SK-N-MC (cell line): ENCODE measurements at regions not wholly inside any gene's neighbourhood (a gene's known extent, or its start where the extent isn't known, plus 50 kb on each side); places are given as distances from the start of the nearest gene placed in this dataset.

Experiments
- EZH2 ChIP-seq: fragments of 200-600 bp; sonication (generic); IDR thresholded peaks from one replicate; pipeline ENCODE4 v1.6.1; 2017; ENCODE audit warnings: antibody characterized with exemption
- FOXP2 ChIP-seq: optimal IDR thresholded peaks from 2 replicates; pipeline ENCODE3; 2011; ENCODE audit warnings: mild to moderate bottlenecking, moderate library complexity; ENCODE audit not compliant: insufficient read depth; ENCODE audit errors: extremely low read length, control extremely low read depth
- POLR2AphosphoS5 ChIP-seq: IDR thresholded peaks from 2 replicates; pipeline ENCODE4 v1.6.1; 2012; ENCODE audit warnings: mild to moderate bottlenecking, low read depth, low read length, borderline replicate concordance

DNA sequence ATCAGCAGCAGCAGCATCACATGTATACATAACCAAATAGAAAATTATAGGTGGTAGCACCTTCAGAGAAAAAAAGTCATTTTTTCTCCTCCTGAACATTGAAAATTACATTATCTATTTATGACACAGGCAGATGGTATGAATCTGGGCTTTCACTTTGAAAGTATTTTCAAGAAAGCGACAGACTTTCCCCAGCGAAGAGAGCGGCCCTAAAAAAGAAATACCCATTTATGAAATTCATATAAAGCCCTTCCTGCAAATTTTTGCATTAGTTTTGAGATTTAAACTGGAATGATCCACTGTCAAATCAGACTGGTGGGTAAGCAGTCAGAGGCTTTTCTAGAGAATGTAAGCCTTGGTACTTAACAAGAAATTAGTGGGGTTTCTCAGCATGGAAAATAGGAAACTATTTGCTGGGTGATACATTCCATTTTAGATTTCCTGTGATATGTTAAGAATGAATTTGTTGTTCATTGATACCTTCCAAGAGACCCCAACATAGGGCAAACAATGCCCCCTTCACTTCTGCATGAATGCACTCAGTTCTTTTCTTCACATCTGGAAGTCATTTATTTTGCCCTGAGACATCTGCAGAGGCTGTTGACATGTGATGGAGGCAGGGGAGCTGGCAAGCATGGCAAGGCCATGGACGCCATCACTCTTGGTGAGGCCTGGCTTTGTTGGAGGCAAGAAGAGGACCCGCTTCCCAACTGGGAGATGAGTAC, 147.0 kb downstream of the LINC00237 start:
- TF ChIP-seq EZH2 (no peak), POLR2AphosphoS5 (no peak), FOXP2 (no peak)
